H1 (cell line): ENCODE measurements at regions not wholly inside any gene's neighbourhood (a gene's known extent, or its start where the extent isn't known, plus 50 kb on each side); places are given as distances from the start of the nearest gene placed in this dataset.

Experiments
- ASH2L ChIP-seq: fragments of 200-600, 300-600 bp; sonication (generic); IDR thresholded peaks from one replicate; pipeline ENCODE4 v1.7.1; 2017; ENCODE audit warnings: low read length
- ATF2 ChIP-seq: IDR thresholded peaks from 2 replicates; pipeline ENCODE4 v1.6.1; 2012; ENCODE audit warnings: low read length, inconsistent platforms
- BRCA1 ChIP-seq: IDR thresholded peaks from 2 replicates; pipeline ENCODE4 v1.6.1; 2012; ENCODE audit warnings: low read depth, low read length, improper control_type of control experiment
- CHD2 ChIP-seq: IDR thresholded peaks from 2 replicates; pipeline ENCODE4 v1.6.1; 2012; ENCODE audit warnings: low read length, improper control_type of control experiment
- EGR1 ChIP-seq: IDR thresholded peaks from 2 replicates; pipeline ENCODE4 v1.6.1; 2011; ENCODE audit warnings: low read depth, low read length, borderline replicate concordance
- JUN ChIP-seq: IDR thresholded peaks from 2 replicates; pipeline ENCODE4 v1.6.1; 2011; ENCODE audit warnings: low read depth, mild to moderate bottlenecking, improper control_type of control experiment, low read length
- MAFK ChIP-seq: IDR thresholded peaks from 2 replicates; pipeline ENCODE4 v1.6.1; 2012; ENCODE audit warnings: low read depth, mild to moderate bottlenecking, improper control_type of control experiment, low read length
- MAX ChIP-seq: IDR thresholded peaks from 2 replicates; pipeline ENCODE4 v1.6.1; 2012; ENCODE audit warnings: inconsistent platforms
- POU5F1 ChIP-seq: IDR thresholded peaks from 2 replicates; pipeline ENCODE4 v1.6.1; 2011; ENCODE audit warnings: low read depth, mild to moderate bottlenecking, low read length, moderate library complexity
- SIX5 ChIP-seq: IDR thresholded peaks from 2 replicates; pipeline ENCODE4 v1.6.1; 2011; ENCODE audit warnings: mild to moderate bottlenecking, low read depth, low read length
- SUZ12 ChIP-seq: fragments of 200-600 bp; sonication (generic); IDR thresholded peaks from 2 replicates; pipeline ENCODE4 v1.6.1; 2012; ENCODE audit warnings: mild to moderate bottlenecking, inconsistent platforms, low read length, moderate library complexity, mixed read lengths
- TBP ChIP-seq: IDR thresholded peaks from 2 replicates; pipeline ENCODE4 v1.6.1; 2011; ENCODE audit warnings: low read depth, low read length, improper control_type of control experiment
- USF2 ChIP-seq: IDR thresholded peaks from 2 replicates; pipeline ENCODE4 v1.6.1; 2011; ENCODE audit warnings: low read length, improper control_type of control experiment

GRCh38 chr12:65612440-65612839 lies 211.8 kb upstream of the HMGA2 start (continued):
- TF ChIP-seq SIX5 (no peak), EGR1 (no peak), CHD2 (no peak), POU5F1 (no peak), MAFK (no peak), SUZ12 (no peak), ASH2L (no peak), MAX (no peak), TBP (no peak), ATF2 (no peak), USF2 (no peak), BRCA1 (no peak), JUN (no peak)
